HCT116 (cell line): ENCODE measurements at regions not wholly inside any gene's neighbourhood (a gene's known extent, or its start where the extent isn't known, plus 50 kb on each side); places are given as distances from the start of the nearest gene placed in this dataset.

Source experiments
- ATAC-seq: fragments of 200-7000 bp; cut with Tn5 transposase; 2 replicates; pipeline ENCODE4 v1.9.1; 2020; ENCODE audit warnings: mild to moderate bottlenecking, moderate library complexity
- BruUV-seq: library from RNA; stranded (reverse); fragments of 400-500 nt; replicated peaks from 2 replicates; lab custom pipeline; 2021; lab: Mats Ljungman, UMichigan
- CTCF ChIA-PET: fragments of 300-600 bp; sonication (Branson Sonifier 250); formaldehyde crosslinking; loops from one replicate; lab custom pipeline; 2021; ENCODE audit warnings: antibody characterized with exemption; lab: Charles Lee
- POLR2A ChIA-PET: fragments of 300-600, 350-600 bp; sonication (Branson Sonifier 250); formaldehyde crosslinking; loops from one replicate; lab custom pipeline; 2021; ENCODE audit warnings: antibody characterized with exemption; lab: Charles Lee
- RAD21 ChIA-PET, 2 experiments: fragments of 300-600 bp; sonication (Branson Sonifier 250); formaldehyde crosslinking; loops; one replicate each; lab custom pipeline; 2023; ENCODE audit warnings: low total read pairs in 2 of 2; ENCODE audit not compliant: uncharacterized antibody in 2 of 2, unreplicated experiment in 2 of 2, low non-redundant PET in 1 of 2; lab: Charles Lee
- DNase-seq: peaks from one replicate; pipeline ENCODE4 v3.0.0-alpha.2; 2010; ENCODE audit warnings: low read depth, low spot score
- H2AFZ ChIP-seq: fragments of 200-600 bp; shearing (Covaris generic), sonication (generic); 2 replicates; pipeline ENCODE4 v1.6.1; 2017; ENCODE audit warnings: low read depth, mixed run types, mixed read lengths, antibody characterized with exemption, low read length; ENCODE audit not compliant: poor library complexity, severe bottlenecking
- H3K27ac ChIP-seq: 2 replicates; pipeline ENCODE4 v1.5.1; 2012; ENCODE audit warnings: low read depth, low read length
- H3K27me3 ChIP-seq: fragments of 200-600 bp; sonication (generic); 2 replicates; pipeline ENCODE4 v1.6.1; 2016; ENCODE audit warnings: mixed run types, low read length, mixed read lengths; ENCODE audit not compliant: insufficient read depth
- H3K36me3 ChIP-seq, 2 experiments: fragments of 200-500 bp in 1 of 2; fragments of 200-600 bp in 1 of 2; sonication (Bioruptor generic) in 1 of 2; sonication (generic) in 1 of 2; 2 replicates each; pipeline versions ENCODE4 v1.5.1 to v1.6.1; 2014 to 2016; ENCODE audit warnings: low read length in 2 of 2, inconsistent platforms in 1 of 2, mixed read lengths in 1 of 2, mixed run types in 1 of 2; ENCODE audit not compliant: insufficient read depth in 2 of 2, control insufficient read depth in 1 of 2
- H3K4me1 ChIP-seq, 2 experiments: fragments of 200-600 bp in 1 of 2; sonication (generic) in 1 of 2; 2 replicates each; pipeline versions ENCODE4 v1.5.1 to v1.6.1; 2012 to 2017; ENCODE audit warnings: low read length in 2 of 2, inconsistent platforms in 1 of 2, mild to moderate bottlenecking in 1 of 2, mixed read lengths in 1 of 2, mixed run types in 1 of 2, moderate library complexity in 1 of 2; ENCODE audit not compliant: insufficient read depth in 2 of 2, control insufficient read depth in 1 of 2
- H3K4me2 ChIP-seq: fragments of 200-600 bp; sonication (generic); 2 replicates; pipeline ENCODE4 v1.6.1; 2017; ENCODE audit warnings: mixed run types, low read length, mixed read lengths
- H3K4me3 ChIP-seq, 2 experiments: fragments of 200-600 bp in 1 of 2; sonication (generic) in 1 of 2; replicated peaks in 1 of 2; 2 replicates each; pipeline ENCODE4 v1.5.1; 2011 to 2016; ENCODE audit warnings: low read length in 2 of 2, control low read depth in 1 of 2, low read depth in 1 of 2, mild to moderate bottlenecking in 1 of 2, mixed read lengths in 1 of 2, mixed run types in 1 of 2
- H3K79me2 ChIP-seq: fragments of 200-600 bp; sonication (generic); 2 replicates; pipeline ENCODE4 v1.6.1; 2017; ENCODE audit warnings: mild to moderate bottlenecking, mixed run types, low read length, moderate library complexity, mixed read lengths; ENCODE audit not compliant: insufficient read depth
- H3K9ac ChIP-seq: fragments of 200-600 bp; sonication (generic); 2 replicates; pipeline ENCODE4 v1.6.1; 2016; ENCODE audit warnings: low read length, mixed read lengths
- H3K9me2 ChIP-seq: fragments of 200-600 bp; sonication (generic), shearing (Covaris generic); 2 replicates; pipeline ENCODE4 v1.6.1; 2017; ENCODE audit warnings: mixed run types, mild to moderate bottlenecking, moderate library complexity; ENCODE audit not compliant: insufficient read depth
- H3K9me3 ChIP-seq, 2 experiments: fragments of 200-500 bp in 1 of 2; fragments of 200-600 bp in 1 of 2; sonication (Bioruptor generic) in 1 of 2; sonication (generic) in 1 of 2; 2 replicates each; pipeline ENCODE4 v1.6.1; 2014 to 2017; ENCODE audit warnings: low read length in 2 of 2, mixed read lengths in 2 of 2, inconsistent platforms in 1 of 2, low read depth in 1 of 2, mild to moderate bottlenecking in 1 of 2, mixed run types in 1 of 2, moderate library complexity in 1 of 2; ENCODE audit not compliant: control insufficient read depth in 1 of 2, insufficient read depth in 1 of 2
- H4K20me1 ChIP-seq: fragments of 200-600 bp; sonication (generic), shearing (Covaris generic); 2 replicates; pipeline ENCODE4 v1.6.1; 2017; ENCODE audit warnings: mixed run types, mild to moderate bottlenecking, moderate library complexity; ENCODE audit not compliant: insufficient read depth
- CBX3 ChIP-seq: IDR thresholded peaks from 2 replicates; pipeline ENCODE4 v1.6.1; 2012; ENCODE audit warnings: low read depth
- CEBPB ChIP-seq: IDR thresholded peaks from 2 replicates; pipeline ENCODE4 v1.6.1; 2012; ENCODE audit warnings: low read depth
- CTCF ChIP-seq, 3 experiments: fragments of 200-600 bp in 1 of 3; sonication (generic) in 1 of 3; IDR thresholded peaks in 2 of 3; conservative IDR thresholded peaks in 1 of 3; 2 replicates each; pipeline ENCODE4 v1.5.1; 2012 to 2017; ENCODE audit warnings: low read depth in 2 of 3, low read length in 2 of 3, antibody characterized with exemption in 1 of 3, borderline replicate concordance in 1 of 3, control low read depth in 1 of 3, mild to moderate bottlenecking in 1 of 3, mixed read lengths in 1 of 3, mixed run types in 1 of 3, moderate library complexity in 1 of 3; ENCODE audit not compliant: insufficient read depth in 1 of 3
- EZH2phosphoT487 ChIP-seq: fragments of 200-600 bp; IDR thresholded peaks from 2 replicates; pipeline ENCODE4 v1.6.1; 2018; ENCODE audit warnings: antibody characterized with exemption, borderline replicate concordance
- POLR2A ChIP-seq: IDR thresholded peaks from 2 replicates; pipeline ENCODE4 v1.7.0; 2011; ENCODE audit warnings: borderline replicate concordance; ENCODE audit not compliant: insufficient read depth, insufficient read length; ENCODE audit errors: extremely low read depth
- POLR2AphosphoS5 ChIP-seq: IDR thresholded peaks from 2 replicates; pipeline ENCODE4 v1.6.1; 2011; ENCODE audit warnings: mild to moderate bottlenecking, low read depth, low read length, moderate library complexity
- RAD21 ChIP-seq: IDR thresholded peaks from 2 replicates; pipeline ENCODE4 v1.6.1; 2012; ENCODE audit warnings: low read depth, mild to moderate bottlenecking
- REST ChIP-seq: IDR thresholded peaks from 2 replicates; pipeline ENCODE4 v1.6.1; 2012; ENCODE audit warnings: low read depth
- SIN3A ChIP-seq: IDR thresholded peaks from 2 replicates; pipeline ENCODE4 v1.6.1; 2012; ENCODE audit warnings: low read depth
- TCF7L2 ChIP-seq: IDR thresholded peaks from 2 replicates; pipeline ENCODE4 v1.7.0; 2011; ENCODE audit warnings: borderline replicate concordance, inconsistent platforms; ENCODE audit not compliant: insufficient read depth, insufficient read length; ENCODE audit errors: extremely low read depth
- ZBTB33 ChIP-seq: IDR thresholded peaks from 2 replicates; pipeline ENCODE4 v1.6.1; 2011; ENCODE audit warnings: mild to moderate bottlenecking, low read length, moderate library complexity; ENCODE audit not compliant: insufficient replicate concordance; ENCODE audit errors: extremely low read depth
- ZNF274 ChIP-seq: fragments of 200-500 bp; sonication (Bioruptor generic); IDR thresholded peaks from 2 replicates; pipeline ENCODE4 v1.6.1; 2014; ENCODE audit warnings: mild to moderate bottlenecking, low read depth, low read length, inconsistent platforms
- intact Hi-C: fragments of 100-400 bp; cut with micrococcal nuclease; formaldehyde crosslinking; loops from 2 replicates; pipeline ENCODE4 v1.10.0; 2022

- Histone ChIP-seq H3K27me3 (no peaks in the 10 kb centered on the region), H3K79me2 (no peaks in the 10 kb centered on the region), H4K20me1 (no peaks in the 10 kb centered on the region), H3K9me3 (no peaks in the 10 kb centered on the region), H3K27ac (no peak overlapping the region), H3K9me2 (no peaks in the 10 kb centered on the region), H3K4me3 (no peak overlapping the region), H3K36me3 (no peaks in the 10 kb centered on the region), H3K4me2 (no peak overlapping the region), H3K9ac (no peak overlapping the region), H3K4me1 (no peaks in the 10 kb centered on the region; a peak in 1 of 4 replicates), H2AFZ (no peak overlapping the region)
- ATAC-seq (no peak), DNase-seq (no peak)
- ChIA-PET CTCF (no interaction called here), POLR2A (no interaction called here), RAD21 (no interaction called here)
- BruUV-seq = no TSS peak
- intact Hi-C loops = no loop called here
- TF ChIP-seq CBX3 (no peak), ZBTB33 (no peak), EZH2phosphoT487 (no peak), CTCF (IDR thresholded peaks at IDR 0.05 in 2 of 3, conservative IDR thresholded peaks at IDR 0.05 in 1 of 3; ENCODE audit: borderline replicate concordance in 1 of 3, insufficient read depth in 1 of 3, low read depth in 2 of 3, low read length in 2 of 3) (no peak), ZNF274 (no peak), POLR2A (no peak), SIN3A (no peak), RAD21 (no peak), POLR2AphosphoS5 (no peak), TCF7L2 (no peak), CEBPB (no peak), REST (no peak)
Observed at GRCh38 chr6:143621876-143622605, 55.7 kb upstream of the PHACTR2 start.
